Hematopoietic multipotent progenitor cell treated with erythropoietin and hydrocortisone succinate and interleukin-3 and kit ligand, for 6 days (in vitro differentiated cells): ENCODE measurements at regions not wholly inside any gene's neighbourhood (a gene's known extent, or its start where the extent isn't known, plus 50 kb on each side); places are given as distances from the start of the nearest gene placed in this dataset.
"Not testable (repeated sequence)": the region's sequence is repeated elsewhere in the genome, so short reads cannot be mapped to it uniquely, and the experiment has no call there.

Experiments
- DNase-seq: peaks from one replicate; pipeline ENCODE4 v3.0.0-alpha.2; 2015

DNA sequence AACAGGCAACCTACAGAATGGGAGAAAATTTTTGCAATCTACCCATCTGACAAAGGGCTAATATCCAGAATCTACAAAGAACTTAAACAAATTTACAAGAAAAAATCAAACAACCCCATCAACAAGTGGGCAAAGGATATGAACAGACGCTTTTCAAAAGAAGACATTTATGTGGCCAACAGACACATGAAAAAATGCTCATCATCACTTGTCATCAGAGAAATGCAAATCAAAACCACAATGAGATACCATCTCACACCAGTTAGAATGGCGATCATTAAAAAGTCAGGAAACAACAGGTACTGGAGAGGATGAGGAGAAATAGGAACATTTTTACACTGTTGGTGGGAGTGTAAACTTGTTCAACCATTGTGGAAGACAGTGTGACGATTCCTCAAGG lies 321.6 kb downstream of the RPLP1 start:
- not testable (repeated sequence) for DNase-seq

GRCh38 chr15:69774711-69775110 lies 322.1 kb downstream of the RPLP1 start:
- not testable (repeated sequence) for DNase-seq

GRCh38 chr15:69777356-69777755 lies 320.4 kb downstream of the TLE3 start:
- DNase-seq = no peak

GRCh38 chr15:69780374-69780773 lies 317.3 kb downstream of the TLE3 start:
- no peak for DNase-seq

- no peak for DNase-seq
These were observed 316.7 kb downstream of the TLE3 start for GRCh38 chr15:69780981-69781380.

GRCh38 chr15:69781411-69782125 lies 316.1 kb downstream of the TLE3 start:
- no peak for DNase-seq

DNA sequence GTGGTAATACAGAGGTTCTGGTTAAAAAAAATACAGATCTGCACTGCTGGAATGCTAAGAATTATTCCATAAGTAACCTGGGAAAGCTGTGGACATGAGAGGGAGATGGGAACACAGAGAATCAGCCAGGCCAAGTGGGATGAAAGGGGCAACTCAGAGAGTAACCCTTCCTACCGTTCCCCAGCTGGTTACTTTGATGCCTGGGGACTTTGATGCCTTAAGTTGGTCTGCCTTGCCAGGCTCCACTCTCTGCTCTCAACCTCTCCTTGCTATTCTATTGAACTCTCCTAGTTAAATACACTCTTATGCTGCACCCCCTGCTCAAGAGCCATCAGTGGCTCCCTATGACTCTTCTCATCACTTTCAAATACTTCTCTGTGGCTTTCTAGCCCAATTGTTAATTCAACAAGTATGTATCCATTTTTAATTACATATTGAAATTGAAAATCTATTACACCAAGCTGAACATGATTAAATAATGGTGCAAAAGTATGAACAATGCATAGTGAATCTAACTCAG lies 315.5 kb downstream of the TLE3 start:
- no peak for DNase-seq

GRCh38 chr15:69782809-69783208 lies 314.9 kb downstream of the TLE3 start:
- peak; percentile 51 for DNase-seq

DNA sequence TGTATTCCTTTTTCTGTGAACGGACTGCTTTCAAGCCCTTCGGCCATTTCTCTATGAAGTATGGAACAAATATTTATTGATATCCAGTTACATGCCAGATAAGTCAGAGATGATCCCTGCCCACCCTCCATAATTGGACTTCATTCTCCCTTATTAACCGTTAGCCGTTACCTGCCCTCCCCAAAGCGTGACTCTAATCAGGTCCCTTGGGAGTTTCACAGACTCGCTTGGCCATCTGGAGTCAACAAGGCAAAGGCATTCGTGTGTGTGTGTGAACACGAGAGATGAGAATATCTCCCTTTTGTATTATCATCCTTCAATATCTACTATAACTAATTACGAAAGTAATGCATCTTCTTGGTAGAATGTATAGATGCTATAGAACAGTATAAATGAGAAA lies 314.5 kb downstream of the TLE3 start:
- DNase-seq = no peak

DNA sequence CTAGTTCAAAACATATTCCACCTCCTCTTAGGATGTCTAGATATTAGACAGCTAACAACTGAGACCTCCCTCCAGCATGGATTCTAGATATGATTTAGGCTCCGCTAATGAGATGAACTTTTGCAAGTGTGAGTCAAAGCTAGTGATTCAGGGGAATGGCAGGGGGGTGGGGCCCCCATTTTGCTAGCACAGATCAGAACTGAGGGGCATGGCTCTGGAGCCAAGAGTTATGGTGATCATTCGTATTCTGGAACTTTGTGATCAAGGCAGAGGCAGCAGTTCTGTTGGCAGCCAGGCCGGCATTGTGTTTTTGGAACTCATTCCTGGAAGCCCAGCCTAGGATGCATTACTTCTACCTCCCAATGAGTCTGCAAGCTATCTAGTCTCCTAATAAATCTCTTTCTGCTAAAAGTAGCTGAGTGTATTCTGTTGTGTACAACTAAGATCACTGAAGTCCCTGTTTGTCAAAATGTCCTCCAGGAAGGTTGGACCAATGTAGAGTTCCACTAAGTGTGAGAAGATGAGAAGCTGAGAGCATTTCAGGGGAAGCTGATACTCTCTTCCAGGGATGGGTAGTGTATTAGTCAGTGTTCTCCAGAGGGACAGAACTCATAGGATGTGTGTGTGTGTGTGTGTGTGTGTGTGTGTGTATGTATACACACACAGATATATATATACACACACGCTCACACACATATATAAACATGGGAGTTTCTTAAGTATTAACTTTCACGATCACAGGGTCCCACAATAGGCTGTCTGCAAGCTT lies 312.7 kb downstream of the TLE3 start:
- DNase-seq = no peak

DNA sequence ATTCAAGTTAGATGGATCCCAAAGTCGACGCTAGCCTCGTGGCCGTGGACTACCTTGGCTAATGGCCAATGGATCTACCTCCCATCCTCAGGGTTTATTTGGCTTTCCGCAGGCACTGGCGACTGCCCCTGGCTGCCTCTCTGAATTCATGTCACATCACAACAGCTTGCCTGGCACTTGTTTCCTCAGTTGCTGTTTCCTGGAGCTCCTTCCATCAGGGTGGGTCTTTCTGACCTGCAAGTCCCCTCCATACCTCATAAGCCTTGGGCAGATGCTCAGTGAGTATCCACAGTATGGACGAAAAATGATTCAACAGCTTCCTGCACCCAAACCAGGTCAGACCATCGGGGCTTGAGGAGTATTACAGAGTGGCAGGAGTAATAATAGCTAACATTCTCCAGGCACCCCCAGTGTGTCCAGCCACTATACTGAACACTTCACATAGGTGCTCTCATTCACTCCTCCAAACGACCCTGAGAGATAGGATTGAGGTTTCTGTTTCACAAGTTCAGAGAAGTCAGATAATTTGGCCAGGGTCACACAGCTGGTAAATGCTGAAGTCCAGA lies 311.5 kb downstream of the TLE3 start:
- no peak for DNase-seq

DNA sequence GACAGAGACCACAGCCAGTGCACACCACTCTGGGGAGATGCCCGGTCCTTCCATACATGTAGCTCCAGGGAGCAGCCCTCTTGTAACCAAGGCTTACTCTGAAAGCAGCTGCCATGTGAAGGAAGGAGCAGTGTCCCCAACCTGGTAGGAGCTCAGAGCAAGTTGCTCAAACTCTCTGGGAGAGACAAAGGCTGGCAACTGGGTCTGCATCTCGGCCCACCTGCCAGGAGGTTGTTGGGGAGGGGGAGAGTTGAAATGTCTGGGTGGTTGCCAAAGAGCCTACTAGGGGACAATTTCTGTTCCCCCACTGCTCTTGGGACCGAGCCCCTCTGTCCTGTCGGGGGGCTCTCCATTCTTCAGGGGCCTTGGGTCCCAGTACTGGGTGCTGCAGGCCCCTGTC lies 309.9 kb downstream of the TLE3 start:
- DNase-seq = no peak

DNA sequence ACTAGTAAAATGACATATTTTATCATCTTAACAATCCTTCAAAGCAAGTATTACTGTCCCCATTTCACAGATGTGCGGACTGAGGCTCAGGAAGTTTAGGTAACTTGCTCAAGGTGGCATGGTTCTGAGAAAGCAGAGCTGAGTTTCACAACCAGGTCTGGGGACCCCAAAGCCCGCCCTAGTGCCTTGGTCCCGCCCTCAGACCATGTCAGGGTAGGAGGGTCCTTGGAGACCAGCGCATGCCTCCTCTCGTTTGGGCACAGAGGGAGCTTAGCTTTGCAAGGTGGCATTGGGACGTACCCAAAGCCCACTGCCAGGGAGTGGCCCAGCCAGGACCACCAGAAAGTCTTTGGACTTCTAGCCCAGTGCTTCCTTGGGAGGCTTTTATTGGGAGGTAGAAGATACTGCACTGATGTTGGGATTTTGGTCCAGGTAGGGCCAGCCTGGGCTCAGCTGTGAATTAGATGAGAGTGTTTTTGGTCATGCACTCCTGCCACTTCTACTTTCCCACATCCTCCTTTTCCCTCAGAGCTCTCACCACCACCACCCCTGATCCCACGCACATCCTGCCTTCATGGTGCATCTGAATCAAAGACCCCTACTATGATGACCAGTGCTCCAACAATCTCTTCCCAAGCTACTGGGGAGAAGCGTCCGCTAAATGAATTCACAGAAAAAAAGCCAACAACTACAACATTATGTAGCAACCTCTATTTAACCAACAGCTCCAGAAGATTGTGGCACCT lies 307.9 kb downstream of the TLE3 start:
- DNase-seq = no peak

DNA sequence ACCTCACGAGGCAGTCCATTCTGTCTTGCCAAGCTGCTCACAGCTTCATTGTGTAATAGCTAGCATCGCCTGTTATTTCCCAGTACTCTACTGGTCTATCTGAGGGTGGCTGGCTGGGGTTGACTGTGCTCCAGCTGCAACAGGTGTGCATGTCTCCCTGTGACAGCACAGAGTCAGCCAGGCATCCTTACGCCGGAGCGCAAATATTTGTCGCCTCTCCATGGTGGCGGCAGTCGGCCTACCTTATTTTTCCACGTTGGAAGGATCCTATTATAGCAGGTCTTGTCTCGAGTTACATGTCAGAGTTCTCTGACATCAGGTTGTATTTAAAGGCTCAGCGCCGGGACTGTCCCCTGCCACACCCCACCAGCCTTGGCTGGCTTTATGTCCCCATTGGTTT lies 307.1 kb downstream of the TLE3 start:
- DNase-seq = no peak

DNA sequence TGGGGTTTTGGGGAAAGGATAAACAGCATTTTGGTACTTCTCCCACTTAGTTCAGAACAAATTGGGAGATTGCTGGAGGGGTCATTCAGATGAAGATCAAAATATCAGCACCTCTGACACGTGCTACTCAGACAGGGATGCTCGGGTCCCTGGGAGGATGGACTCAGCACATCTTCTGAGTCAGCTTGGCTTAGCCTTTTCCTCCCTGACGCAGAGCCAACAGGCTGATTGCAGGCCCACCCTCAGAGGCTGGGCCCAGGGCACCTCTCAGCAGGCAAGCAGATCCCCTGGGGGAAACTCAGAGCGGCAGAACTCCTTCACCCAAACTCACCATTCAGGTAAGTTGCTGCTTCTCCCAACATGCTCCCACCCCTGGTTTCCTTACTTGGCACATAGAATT lies 304.9 kb downstream of the TLE3 start:
- DNase-seq = no peak

GRCh38 chr15:69793431-69793780 lies 304.3 kb downstream of the TLE3 start:
- DNase-seq = no peak

- no peak for DNase-seq
These were observed 303.8 kb downstream of the TLE3 start for GRCh38 chr15:69793781-69794451.

DNA sequence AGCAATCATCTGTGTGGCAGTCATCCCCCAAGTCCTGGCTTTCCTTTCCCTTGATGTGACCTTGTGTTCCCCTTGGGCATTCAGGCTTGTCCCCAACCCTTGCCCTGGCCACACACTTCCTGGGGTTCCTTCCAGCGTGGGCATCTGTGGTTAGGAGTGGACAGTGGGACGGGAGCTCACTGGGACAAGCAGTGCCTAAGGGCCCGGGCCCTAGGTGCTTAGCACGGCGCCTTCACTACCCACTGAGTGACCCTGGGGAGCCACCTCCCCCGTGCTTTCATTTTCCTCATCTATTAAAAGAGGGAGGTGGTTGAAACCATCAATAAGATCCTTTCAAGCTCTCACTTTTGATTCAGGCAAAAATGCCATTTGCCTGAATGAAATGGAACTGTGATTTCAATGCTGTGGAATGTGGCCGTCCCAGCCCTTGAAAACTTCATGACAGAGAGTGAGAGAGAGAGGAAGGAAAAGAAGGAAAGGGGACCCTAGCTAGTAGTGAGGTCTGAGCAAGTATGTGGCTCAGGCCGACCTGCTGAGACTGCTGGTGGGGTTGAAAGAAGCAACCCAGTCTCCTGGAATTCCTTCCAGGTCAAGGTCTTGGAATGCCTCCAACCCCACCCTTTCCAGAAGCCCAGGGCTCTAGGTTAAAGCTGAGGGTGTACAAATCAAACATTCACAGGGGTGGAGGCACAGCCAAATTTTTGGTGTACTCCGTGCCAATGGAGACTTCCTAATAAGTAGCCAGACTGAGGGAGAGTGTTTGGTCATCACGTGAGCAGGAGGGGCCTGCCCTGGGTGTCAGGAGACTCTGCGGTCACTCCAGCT lies 302.9 kb downstream of the TLE3 start:
- DNase-seq = no peak

DNA sequence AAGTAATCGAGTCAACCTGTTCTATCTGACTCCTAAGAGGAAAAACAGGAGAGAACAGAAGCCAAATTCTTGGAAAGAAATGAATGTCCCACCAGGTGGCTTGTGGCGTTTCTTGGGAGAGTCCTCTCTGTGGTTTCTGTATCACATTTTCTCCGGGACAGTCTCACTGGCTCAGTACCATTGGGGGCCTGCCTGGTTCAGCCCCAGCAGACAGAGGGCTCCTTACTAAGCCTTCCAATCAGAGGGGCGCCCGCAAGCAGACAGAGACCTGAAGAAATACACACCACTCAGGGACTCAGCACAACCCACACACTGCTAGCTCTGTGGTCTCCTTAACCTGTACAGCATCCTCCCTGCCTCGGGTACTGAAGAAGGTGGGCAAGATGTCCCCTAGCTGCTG lies 302.1 kb downstream of the TLE3 start:
- no peak for DNase-seq

DNA sequence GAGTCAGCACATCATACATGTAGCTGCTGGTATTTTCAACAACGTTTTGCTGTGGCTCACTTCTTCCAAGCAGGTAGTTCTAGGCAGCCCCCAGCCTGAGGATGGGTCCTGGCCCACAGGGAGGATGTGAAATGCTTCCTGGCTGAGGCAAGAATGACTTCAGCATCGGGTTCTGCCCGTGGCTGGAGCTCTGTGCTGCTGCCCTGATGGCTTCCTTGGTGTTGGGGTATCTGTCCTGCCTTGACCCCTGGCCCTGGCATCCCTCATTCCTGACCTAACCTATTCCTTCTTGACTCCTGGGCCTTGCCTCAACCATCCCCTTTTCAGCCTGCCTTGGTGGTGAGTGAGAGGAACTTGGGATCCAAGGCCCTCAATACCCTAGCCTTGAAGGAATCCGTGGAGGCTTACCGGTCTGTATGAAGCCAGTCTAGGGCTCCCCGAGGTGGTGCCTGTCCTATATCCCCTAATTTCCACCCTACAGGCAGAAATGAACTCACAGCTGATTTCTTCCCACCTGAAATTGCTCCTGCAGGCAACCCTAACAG lies 300.6 kb downstream of the TLE3 start:
- no peak for DNase-seq

GRCh38 chr15:69797615-69798014 lies 300.1 kb downstream of the TLE3 start:
- DNase-seq = no peak
